ENCODE measurements at regions not wholly inside any gene's neighbourhood (a gene's known extent, or its start where the extent isn't known, plus 50 kb on each side); places are given as distances from the start of the nearest gene placed in this dataset.

DNA sequence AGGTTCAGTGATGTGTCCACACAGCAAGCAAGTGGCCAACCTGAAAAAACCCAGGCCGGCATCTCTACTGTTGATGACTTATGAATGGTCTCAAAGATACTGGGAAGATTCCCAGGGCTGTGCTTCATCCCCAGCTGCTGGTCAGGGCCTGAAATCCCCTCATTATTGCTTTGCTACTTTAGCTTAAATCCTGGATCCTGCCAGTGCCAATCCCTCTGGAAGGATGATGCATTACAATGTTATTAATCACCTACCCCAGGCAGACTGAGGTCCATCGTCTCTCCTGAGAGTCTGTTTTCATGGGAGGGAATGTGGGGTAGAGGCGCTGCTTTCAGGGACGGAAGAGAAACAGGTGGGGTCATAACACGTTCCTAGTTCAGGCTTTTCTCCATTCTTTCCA, 371.6 kb downstream of the RPS24 start:
- DNase-seq (ENCODE audit: insufficient read length, low spot score): no peak
- FAIRE-seq: no peak

GRCh38 chr10:78405736-78406135, 372.1 kb downstream of the RPS24 start:
- FAIRE-seq (no peak), DNase-seq (ENCODE audit: insufficient read length, low spot score) (no peak)

GRCh38 chr10:78406648-78407008, 373.0 kb downstream of the RPS24 start:
- FAIRE-seq (no peak), DNase-seq (ENCODE audit: insufficient read length, low spot score) (no peak)

DNA sequence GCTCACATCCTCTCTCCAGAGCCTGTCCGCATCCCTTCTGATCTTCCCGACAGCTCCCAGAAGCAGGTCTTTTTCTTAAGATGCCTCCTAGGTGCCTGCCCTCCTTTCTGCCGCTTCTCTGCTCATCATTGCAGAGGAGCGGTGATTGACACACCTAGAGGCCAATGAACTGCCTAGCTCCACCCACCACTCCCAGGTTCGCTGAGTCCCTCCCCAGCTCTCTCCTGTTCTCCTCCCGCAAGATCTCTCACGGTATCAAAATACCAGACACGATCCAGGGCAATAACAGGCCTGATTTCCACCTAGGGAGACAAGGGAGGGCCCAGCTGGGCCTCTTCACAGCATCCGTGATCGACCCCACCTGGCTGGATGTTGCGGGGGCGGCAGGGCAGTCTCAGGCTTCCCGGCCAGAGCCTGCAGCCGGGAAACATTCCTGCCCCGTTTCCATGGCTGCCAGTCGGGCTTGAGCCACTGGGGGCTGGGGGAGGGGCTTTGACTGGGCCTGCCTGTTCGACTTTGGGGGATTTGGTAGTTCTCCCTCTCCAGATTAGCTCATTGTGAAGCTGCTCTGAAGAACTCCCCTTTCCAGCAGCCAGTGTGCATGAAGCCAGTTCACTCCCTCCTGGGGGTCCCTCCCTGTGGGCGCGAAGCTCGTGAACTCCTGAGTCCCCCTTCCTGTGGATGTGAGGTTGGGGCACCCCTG, 373.5 kb downstream of the RPS24 start:
- FAIRE-seq: no peak
- peak; percentile 12 for DNase-seq (ENCODE audit: insufficient read length, low spot score)

DNA sequence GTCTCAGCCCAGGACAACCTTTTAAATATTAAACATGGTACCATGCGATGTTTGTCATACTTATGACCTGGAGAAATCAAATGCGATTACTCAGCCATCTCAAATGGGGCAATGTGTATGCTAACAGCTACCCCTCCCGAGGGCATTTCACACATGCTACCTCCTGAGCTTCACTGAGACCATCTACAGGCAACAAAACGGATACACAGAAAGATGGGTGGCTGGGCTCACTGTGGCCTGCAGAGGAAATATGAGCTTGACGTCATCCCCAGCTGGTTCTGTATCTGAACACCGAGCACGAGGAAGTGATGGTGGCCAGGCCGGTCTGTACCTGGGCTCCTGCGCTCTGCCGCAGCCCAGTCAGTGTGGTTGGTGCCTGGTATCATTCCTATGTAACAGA, 374.3 kb downstream of the RPS24 start:
- no peak for DNase-seq (ENCODE audit: insufficient read length, low spot score)
- no peak for FAIRE-seq

DNA sequence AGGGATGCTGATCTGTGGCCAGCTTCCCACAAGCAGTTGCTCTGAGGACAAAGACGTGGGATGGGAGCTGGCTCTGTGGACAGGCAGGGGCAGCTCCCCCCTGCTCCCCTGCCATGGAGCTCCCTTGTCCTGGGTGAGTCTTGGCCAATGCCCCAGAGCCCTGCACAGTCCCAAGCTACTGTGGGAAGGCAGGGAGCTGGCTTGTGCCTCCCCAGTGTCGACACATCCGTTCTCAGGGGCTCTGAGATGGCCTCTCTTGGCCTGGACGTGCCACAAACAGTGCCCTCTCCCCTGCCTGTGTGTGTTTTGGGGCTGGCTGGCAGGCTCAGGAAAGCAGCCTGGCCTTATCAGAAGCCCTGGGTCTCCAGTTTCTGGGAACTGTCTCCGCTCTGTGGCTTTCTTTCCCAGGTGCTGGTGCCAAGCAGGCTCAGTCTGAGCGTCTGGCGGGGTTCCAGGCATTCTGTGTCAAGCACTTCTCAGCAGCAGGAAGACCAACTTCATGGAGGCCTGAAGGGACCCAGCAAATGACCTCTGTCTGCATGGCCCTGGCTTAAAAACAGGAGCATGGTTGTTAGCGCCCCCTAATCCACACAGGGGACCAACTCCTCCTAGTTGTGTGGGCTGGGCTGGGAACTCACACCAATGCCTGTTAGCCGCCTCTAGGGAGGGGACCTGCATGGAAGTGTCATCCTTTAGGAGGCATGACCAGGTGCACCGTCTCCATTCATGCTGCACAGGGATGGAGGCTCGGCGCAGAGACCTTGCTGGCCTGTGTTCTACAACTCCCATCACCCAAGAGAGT, 375.2 kb downstream of the RPS24 start:
- DNase-seq (ENCODE audit: insufficient read length, low spot score) (no peak), FAIRE-seq (no peak)

- FAIRE-seq (no peak), DNase-seq (ENCODE audit: insufficient read length, low spot score) (no peak)
Observed at GRCh38 chr10:78410046-78410965, 376.6 kb downstream of the RPS24 start.

DNA sequence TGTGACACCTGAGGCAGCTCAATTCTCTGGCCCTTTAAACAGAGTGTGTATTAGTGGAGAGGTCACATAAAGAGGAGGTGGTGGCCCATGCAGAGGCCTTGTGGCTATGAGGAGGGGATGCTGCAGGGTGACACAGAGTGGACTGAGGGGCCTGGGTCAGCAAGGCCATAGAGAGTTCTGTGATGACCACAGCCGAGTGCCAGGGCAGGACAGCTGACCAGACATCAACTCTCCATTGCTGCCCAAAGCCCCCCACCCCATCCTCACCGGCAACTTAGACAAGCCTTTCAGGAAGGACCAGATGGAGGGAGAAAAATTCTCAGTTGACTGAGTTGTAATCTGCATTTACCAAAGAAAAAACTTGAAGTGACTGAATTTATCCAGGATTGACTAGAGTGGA, 378.1 kb downstream of the RPS24 start:
- DNase-seq (ENCODE audit: insufficient read length, low spot score): no peak
- FAIRE-seq: no peak

GRCh38 chr10:78412605-78413004, 378.9 kb downstream of the RPS24 start:
- FAIRE-seq: no peak

DNA sequence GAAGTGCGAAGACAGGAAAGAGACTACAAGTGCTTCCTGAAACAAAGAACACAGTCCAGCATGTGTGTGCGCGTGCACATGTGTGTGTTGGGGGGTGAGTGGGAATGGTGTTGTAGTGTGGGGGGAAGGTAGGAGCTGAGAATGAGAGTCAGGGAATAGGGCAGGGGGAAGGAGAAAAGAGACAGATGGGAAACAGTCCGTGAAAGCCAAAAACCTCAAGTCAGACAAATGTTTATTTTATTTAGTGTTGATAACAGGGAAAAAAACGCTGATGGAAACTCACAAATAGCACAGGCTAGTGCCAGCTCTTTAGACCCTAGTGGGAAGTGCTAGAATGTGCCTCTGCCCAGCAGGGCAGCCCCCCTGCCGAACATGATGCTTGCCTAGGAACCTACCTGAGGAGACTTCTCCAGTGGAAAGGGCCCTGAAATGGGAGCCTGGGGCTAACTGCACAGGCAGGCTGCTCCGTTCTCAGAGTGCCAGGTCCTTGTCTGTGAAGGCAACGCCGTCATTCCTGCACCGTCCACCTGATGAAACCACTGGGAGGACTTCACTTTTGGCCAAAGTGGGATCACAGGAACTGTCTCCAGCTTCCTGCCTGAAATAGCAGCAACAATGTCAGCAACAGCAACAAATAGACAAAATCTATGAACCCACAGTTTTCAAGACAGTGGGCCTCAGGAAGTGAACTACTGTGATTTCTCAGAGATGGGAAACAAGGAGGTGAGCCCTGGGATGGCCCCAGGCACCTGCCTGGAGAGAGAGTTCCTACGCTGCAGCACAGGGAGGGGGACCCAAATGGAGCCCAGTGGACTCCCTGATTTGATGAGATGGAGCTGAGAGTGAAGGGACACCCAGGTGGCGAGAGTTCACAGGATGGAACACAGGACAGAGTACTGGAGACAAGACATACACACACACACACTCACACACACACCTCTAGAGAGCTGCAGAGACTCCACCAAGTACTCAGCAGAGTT, 379.7 kb downstream of the RPS24 start:
- DNase-seq (ENCODE audit: insufficient read length, low spot score): no peak
- FAIRE-seq: no peak

More at GRCh38 chr10:78412605-78413004, 378.9 kb downstream of the RPS24 start:
- DNase-seq (ENCODE audit: insufficient read length, low spot score): no peak

DNA sequence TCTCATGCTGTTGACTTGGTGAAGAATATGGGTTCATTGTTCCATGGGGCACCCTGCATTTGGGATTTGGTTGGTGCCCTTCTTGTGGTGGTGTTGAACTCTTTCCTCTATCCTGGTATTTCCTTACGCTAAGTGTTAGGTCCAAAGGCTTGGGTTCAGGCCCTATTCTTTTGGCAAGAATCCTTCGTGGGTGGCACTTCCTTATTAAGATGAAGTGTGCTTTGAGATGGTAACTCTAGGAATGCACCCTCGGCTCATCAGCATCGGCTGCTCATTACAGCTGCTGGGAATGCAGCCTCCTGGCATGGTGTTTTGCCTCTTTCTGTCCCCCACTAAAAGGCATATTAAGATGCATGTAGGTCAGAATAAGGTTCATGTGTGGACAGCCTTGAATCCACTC, 380.7 kb downstream of the RPS24 start:
- DNase-seq (ENCODE audit: insufficient read length, low spot score) (no peak), FAIRE-seq (no peak)

DNA sequence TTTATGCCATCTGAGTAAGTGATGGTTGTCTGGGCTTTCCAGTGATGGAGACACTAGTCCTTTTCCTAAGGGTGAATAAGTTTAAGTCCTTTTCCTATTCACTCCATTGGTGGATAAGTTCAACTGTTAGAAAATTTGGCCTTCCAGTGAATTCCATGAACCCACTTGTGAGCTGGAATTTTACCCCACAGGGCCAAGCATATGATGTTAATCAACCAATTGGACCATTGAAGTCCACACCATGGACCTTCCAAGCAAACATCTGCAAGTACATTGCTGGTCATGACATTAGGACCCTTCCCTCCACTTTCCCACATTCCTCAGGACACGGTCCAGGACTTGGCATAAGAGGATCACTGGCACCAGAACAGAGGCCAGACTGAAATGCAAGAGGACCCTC, 381.4 kb downstream of the RPS24 start:
- FAIRE-seq (no peak), DNase-seq (ENCODE audit: insufficient read length, low spot score) (no peak)

GRCh38 chr10:78416031-78417011, 382.7 kb downstream of the RPS24 start:
- DNase-seq (ENCODE audit: insufficient read length, low spot score) (no peak), FAIRE-seq (no peak)

DNA sequence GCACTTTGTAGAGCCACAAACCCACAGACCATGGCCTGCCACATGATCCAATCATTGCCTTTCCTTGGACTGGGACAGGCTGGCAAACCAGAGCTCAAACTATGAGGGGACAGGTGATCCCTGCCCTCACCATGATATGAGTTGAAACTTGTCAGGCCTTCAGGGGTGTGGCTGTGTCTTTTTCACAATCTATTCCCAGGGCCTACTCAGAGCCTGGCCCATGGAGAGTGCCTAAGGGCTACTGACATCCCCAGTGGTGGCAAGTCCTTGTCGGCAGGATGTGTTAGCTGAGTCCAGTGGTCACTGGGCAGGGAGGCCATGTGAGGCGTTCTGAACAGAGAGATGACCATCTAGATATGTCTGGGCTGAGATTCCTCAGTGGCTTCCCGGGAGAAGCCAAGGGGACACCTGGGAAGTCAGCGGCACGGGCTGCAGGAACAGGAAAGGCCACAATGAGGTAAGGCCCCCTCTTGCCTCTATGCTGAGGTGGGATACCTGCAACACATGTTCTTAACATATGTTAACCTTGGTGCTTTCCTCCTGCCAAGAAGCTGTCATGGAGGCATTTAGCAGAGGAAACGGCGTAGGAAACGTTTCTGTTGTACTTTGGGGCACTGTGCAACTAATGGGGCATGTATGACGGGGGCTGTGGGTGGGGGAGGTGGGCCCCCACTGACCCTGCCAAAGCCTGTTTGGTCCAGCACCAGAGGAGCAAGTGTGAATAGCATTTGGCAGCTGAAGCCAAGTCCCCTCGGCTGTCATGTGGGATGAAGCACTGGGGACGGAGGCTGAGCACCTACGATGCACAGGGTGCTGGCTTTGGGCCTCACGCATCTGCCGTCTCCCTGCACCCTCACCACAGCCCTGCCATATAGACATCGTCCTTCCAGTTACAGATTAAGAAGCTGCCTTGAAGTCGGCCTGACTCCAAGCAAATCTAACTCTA, 384.0 kb downstream of the RPS24 start:
- DNase-seq (ENCODE audit: insufficient read length, low spot score) (no peak), FAIRE-seq (no peak)

- FAIRE-seq (no peak), DNase-seq (ENCODE audit: insufficient read length, low spot score) (no peak)
Observed at GRCh38 chr10:78419481-78420265, 386.0 kb downstream of the RPS24 start.

GRCh38 chr10:78420946-78421735, 387.5 kb downstream of the RPS24 start:
- no peak for FAIRE-seq
- DNase-seq (ENCODE audit: insufficient read length, low spot score): no peak

All from GM19239 (cell line).